PFSK-1 (cell line): ENCODE measurements at regions not wholly inside any gene's neighbourhood (a gene's known extent, or its start where the extent isn't known, plus 50 kb on each side); places are given as distances from the start of the nearest gene placed in this dataset.

Experiments used
- POLR2AphosphoS5 ChIP-seq: IDR thresholded peaks from 2 replicates; pipeline ENCODE4 v1.6.1; 2012; ENCODE audit warnings: low read depth, mild to moderate bottlenecking, control low read depth, low read length, moderate library complexity
- REST ChIP-seq, 2 experiments: IDR thresholded peaks; 2 replicates each; pipeline versions ENCODE4 v1.6.1 to v1.8.0; 2011 to 2012; ENCODE audit warnings: low read depth in 2 of 2, low read length in 2 of 2, control low read depth in 1 of 2, inconsistent platforms in 1 of 2, mild to moderate bottlenecking in 1 of 2, moderate library complexity in 1 of 2; ENCODE audit not compliant: insufficient read depth in 1 of 2
- TAF1 ChIP-seq: IDR thresholded peaks from 2 replicates; pipeline ENCODE4 v1.6.1; 2012; ENCODE audit warnings: low read length, control low read depth, borderline replicate concordance; ENCODE audit not compliant: insufficient read depth

- TF ChIP-seq TAF1 (no peak), POLR2AphosphoS5 (no peak), REST (IDR thresholded peaks at IDR 0.05; ENCODE audit: insufficient read depth in 1 of 2, low read depth in 2 of 2, low read length in 2 of 2) (no peak)
Measured at GRCh38 chr3:18866899-18867298, 281.4 kb upstream of the KCNH8 start.
